Common myeloid progenitor, CD34-positive (primary cell): ENCODE measurements at regions not wholly inside any gene's neighbourhood (a gene's known extent, or its start where the extent isn't known, plus 50 kb on each side); places are given as distances from the start of the nearest gene placed in this dataset.
"Not testable (repeated sequence)": the region's sequence is repeated elsewhere in the genome, so short reads cannot be mapped to it uniquely, and the experiment has no call there.

ENCODE experiments used
- CTCF ChIA-PET: fragments of 350-600 bp; sonication (Branson Sonifier 250); formaldehyde crosslinking; loops from one replicate; lab custom pipeline; 2021; ENCODE audit warnings: antibody characterized with exemption; lab: Charles Lee
- POLR2A ChIA-PET: fragments of 350-600 bp; sonication (Branson Sonifier 250); formaldehyde crosslinking; loops from one replicate; lab custom pipeline; 2021; ENCODE audit warnings: antibody characterized with exemption; lab: Charles Lee
- DNase-seq, 3 donors: peaks; one replicate each; pipeline versions ENCODE4 v3.0.0 to v3.0.0-alpha.2; 2013
- H3K27ac ChIP-seq, 2 experiments: 1 replicate in 1 of 2; 2 replicates in 1 of 2; pipeline ENCODE4 v1.7.0; 2013; ENCODE audit warnings: inconsistent platforms in 2 of 2, low read length in 2 of 2, mild to moderate bottlenecking in 2 of 2, low read depth in 1 of 2, moderate library complexity in 1 of 2; ENCODE audit not compliant: severe bottlenecking in 2 of 2, insufficient read depth in 1 of 2, poor library complexity in 1 of 2
- H3K27me3 ChIP-seq, 5 experiments: replicated peaks in 2 of 5; 1 replicate in 3 of 5; 2 replicates in 2 of 5; pipeline versions ENCODE4 v1.6.1 to v1.7.0; 2013; ENCODE audit warnings: low read length in 4 of 5, mild to moderate bottlenecking in 2 of 5, moderate library complexity in 2 of 5, inconsistent platforms in 1 of 5; ENCODE audit not compliant: insufficient read depth in 5 of 5, control insufficient read depth in 4 of 5
- H3K36me3 ChIP-seq, 4 experiments: 1 replicate in 2 of 4; 2 replicates in 2 of 4; pipeline versions ENCODE4 v1.6.1 to v1.7.0; 2013; ENCODE audit warnings: low read length in 3 of 4, control low read depth in 1 of 4, mild to moderate bottlenecking in 1 of 4; ENCODE audit not compliant: control insufficient read depth in 4 of 4, insufficient read depth in 4 of 4
- H3K4me1 ChIP-seq, 4 experiments: 1 replicate in 3 of 4; 2 replicates in 1 of 4; pipeline versions ENCODE4 v1.6.1 to v1.7.1; 2013; ENCODE audit warnings: low read length in 3 of 4, mild to moderate bottlenecking in 3 of 4, control low read depth in 1 of 4, inconsistent platforms in 1 of 4, moderate library complexity in 1 of 4; ENCODE audit not compliant: control insufficient read depth in 4 of 4, insufficient read depth in 4 of 4; ENCODE audit errors: control extremely low read depth in 1 of 4
- H3K4me3 ChIP-seq, 7 experiments: 1 replicate in 4 of 7; 2 replicates in 3 of 7; pipeline versions ENCODE4 v1.5.1 to v1.7.0; 2013; ENCODE audit warnings: mild to moderate bottlenecking in 7 of 7, low read length in 6 of 7, moderate library complexity in 6 of 7, inconsistent platforms in 2 of 7, low read depth in 2 of 7, control low read depth in 1 of 7; ENCODE audit not compliant: insufficient read depth in 4 of 7, control insufficient read depth in 1 of 7; ENCODE audit errors: extremely low read depth in 1 of 7
- H3K9me3 ChIP-seq, 5 experiments: 1 replicate in 4 of 5; 2 replicates in 1 of 5; pipeline versions ENCODE4 v1.6.1 to v1.7.1; 2013; ENCODE audit warnings: low read length in 4 of 5, mild to moderate bottlenecking in 2 of 5, inconsistent platforms in 1 of 5, low read depth in 1 of 5, moderate library complexity in 1 of 5; ENCODE audit not compliant: control insufficient read depth in 4 of 5, insufficient read depth in 2 of 5; ENCODE audit errors: control extremely low read depth in 1 of 5
- WGBS: methylation state at CpG from one replicate; pipeline ENCODE4 v1.1.5; 2013; ENCODE audit not compliant: insufficient coverage; 5-methylcytosine and 5-hydroxymethylcytosine counted together

GRCh38 chr10:81426722-81427121 lies 448.3 kb upstream of the NRG3 start:
- Histone ChIP-seq H3K36me3 (no peaks in the 10 kb centered on the region), H3K27me3 (no peaks in the 10 kb centered on the region), H3K4me1 (no peaks in the 10 kb centered on the region), H3K4me3 (no peak overlapping the region), H3K9me3 (no peaks in the 10 kb centered on the region), H3K27ac (no peak overlapping the region)
- ChIA-PET POLR2A (no interaction called here), CTCF (no interaction called here)
- no peak for DNase-seq

GRCh38 chr10:81428456-81429134 lies 446.4 kb upstream of the NRG3 start:
- CTCF ChIA-PET: no interaction called here

GRCh38 chr10:81439445-81439844 lies 435.5 kb upstream of the NRG3 start:
- ChIA-PET CTCF (no interaction called here), POLR2A (no interaction called here)
- Histone ChIP-seq H3K27ac (no peak overlapping the region), H3K27me3 (no peaks in the 10 kb centered on the region), H3K4me1 (no peaks in the 10 kb centered on the region), H3K9me3 (no peaks in the 10 kb centered on the region), H3K36me3 (no peaks in the 10 kb centered on the region), H3K4me3 (no peak overlapping the region)
- DNase-seq: no peak
- WGBS: 100% methylated on average over 1 of the region's 2 CpGs

More at GRCh38 chr10:81428456-81429134, 446.4 kb upstream of the NRG3 start:
- no peaks in the 10 kb centered on the region for H3K9me3 ChIP-seq
- no peaks in the 10 kb centered on the region for H3K4me1 ChIP-seq
- no CpG with 5 or more reads among the region's 2 CpGs for WGBS
- POLR2A ChIA-PET: no interaction called here
- no peaks in the 10 kb centered on the region for H3K27me3 ChIP-seq
- no peak overlapping the region for H3K27ac ChIP-seq
- no peak overlapping the region for H3K4me3 ChIP-seq
- no peaks in the 10 kb centered on the region for H3K36me3 ChIP-seq
- no peak for DNase-seq

GRCh38 chr10:81441624-81442023 lies 433.4 kb upstream of the NRG3 start:
- 97% methylated on average over 15 of the region's 21 CpGs for WGBS
- H3K4me1 ChIP-seq, H3K27ac ChIP-seq, H3K36me3 ChIP-seq, H3K27me3 ChIP-seq, POLR2A ChIA-PET, CTCF ChIA-PET, DNase-seq, H3K9me3 ChIP-seq, H3K4me3 ChIP-seq: not testable (repeated sequence)

- Histone ChIP-seq H3K27ac (no peak overlapping the region), H3K27me3 (no peaks in the 10 kb centered on the region), H3K36me3 (no peaks in the 10 kb centered on the region), H3K4me1 (no peaks in the 10 kb centered on the region), H3K9me3 (no peaks in the 10 kb centered on the region), H3K4me3 (no peak overlapping the region)
- CTCF ChIA-PET: no interaction called here
- POLR2A ChIA-PET: no interaction called here
- WGBS: 96% methylated on average over 5 of the region's 7 CpGs
- no peak for DNase-seq
Measured at GRCh38 chr10:81444242-81444929, 430.6 kb upstream of the NRG3 start.

- Histone ChIP-seq H3K4me1 (no peaks in the 10 kb centered on the region), H3K9me3 (no peaks in the 10 kb centered on the region), H3K27me3 (no peaks in the 10 kb centered on the region), H3K36me3 (no peaks in the 10 kb centered on the region), H3K4me3 (no peak overlapping the region), H3K27ac (no peak overlapping the region)
- CTCF ChIA-PET: no interaction called here
- 100% methylated on average over 1 of the region's 1 CpG for WGBS
- no peak for DNase-seq
- POLR2A ChIA-PET: no interaction called here
Measured at GRCh38 chr10:81450651-81451050, 424.3 kb upstream of the NRG3 start.

GRCh38 chr10:81472927-81473470 lies 402.0 kb upstream of the NRG3 start:
- Histone ChIP-seq H3K9me3 (peaks cover 0 to 2% (median 0%) of the 10 kb centered on the region in 5 experiments), H3K27me3 (no peaks in the 10 kb centered on the region), H3K36me3 (no peaks in the 10 kb centered on the region), H3K27ac (no peak overlapping the region), H3K4me3 (no peak overlapping the region), H3K4me1 (no peaks in the 10 kb centered on the region)
- POLR2A ChIA-PET: no interaction called here
- 100% methylated on average over 11 of the region's 11 CpGs for WGBS
- no peak for DNase-seq
- CTCF ChIA-PET: no interaction called here
